ENCODE measurements at regions not wholly inside any gene's neighbourhood (a gene's known extent, or its start where the extent isn't known, plus 50 kb on each side); places are given as distances from the start of the nearest gene placed in this dataset.

GRCh38 chr17:52947418-52947817, 788.9 kb upstream of the CA10 start:
- TF ChIP-seq CTCF (IDR thresholded peaks at IDR 0.05) (no peak), POLR2A (IDR thresholded peaks at IDR 0.05) (no peak)
